Esophagus muscularis mucosa (tissue), 4 donors: ENCODE measurements at regions not wholly inside any gene's neighbourhood (a gene's known extent, or its start where the extent isn't known, plus 50 kb on each side); places are given as distances from the start of the nearest gene placed in this dataset.

ENCODE experiments used
- DNase-seq: peaks from one replicate; pipeline ENCODE4 v3.0.0-alpha.2; 2017; ENCODE audit errors: extremely low spot score
- H3K27ac ChIP-seq, 4 donors: fragments of 200-600 bp; sonication (generic); replicated peaks in 1 of 4; 1 replicate in 3 of 4; 2 replicates in 1 of 4; pipeline ENCODE4 v1.5.1; 2016 to 2019; ENCODE audit warnings: mild to moderate bottlenecking in 1 of 4
- H3K27me3 ChIP-seq, 4 donors: fragments of 200-600 bp; sonication (generic); one replicate each; pipeline versions ENCODE4 v1.5.1 to v1.6.0; 2016 to 2019
- H3K36me3 ChIP-seq, 4 donors: fragments of 200-600 bp; sonication (generic); one replicate each; pipeline ENCODE4 v1.5.1; 2016 to 2019
- H3K4me1 ChIP-seq, 4 donors: fragments of 200-600 bp; sonication (generic); one replicate each; pipeline ENCODE4 v1.5.1; 2016 to 2019
- H3K4me3 ChIP-seq, 4 donors: fragments of 200-600 bp; sonication (generic); 1 replicate in 2 of 4; 2 replicates in 2 of 4; pipeline ENCODE4 v1.5.1; 2016 to 2019; ENCODE audit warnings: mild to moderate bottlenecking in 4 of 4, moderate library complexity in 1 of 4
- H3K9me3 ChIP-seq, 4 donors: fragments of 200-600 bp; sonication (generic); 1 replicate in 3 of 4; 2 replicates in 1 of 4; pipeline ENCODE4 v1.5.1; 2016 to 2019
- CTCF ChIP-seq, 3 experiments: fragments of 200-600 bp in 2 of 3; fragments of 450-650 bp in 1 of 3; sonication (generic) in 2 of 3; IDR thresholded peaks; one replicate each; pipeline ENCODE4 v1.5.1; 2017 to 2019; ENCODE audit warnings: antibody characterized with exemption in 3 of 3, mild to moderate bottlenecking in 2 of 3, moderate library complexity in 1 of 3
- EP300 ChIP-seq: sonication (generic); formaldehyde crosslinking; IDR thresholded peaks from one replicate; pipeline ENCODE4 v1.6.1; 2017; ENCODE audit warnings: antibody characterized with exemption
- POLR2A ChIP-seq: fragments of 450-650 bp; IDR thresholded peaks from one replicate; pipeline ENCODE4 v1.6.1; 2017; ENCODE audit warnings: antibody characterized with exemption, moderate library complexity, mild to moderate bottlenecking, low read depth
- POLR2AphosphoS5 ChIP-seq, 2 donors: sonication (generic); formaldehyde crosslinking; IDR thresholded peaks; one replicate each; pipeline ENCODE4 v1.6.1; 2017; ENCODE audit warnings: antibody characterized with exemption in 2 of 2
- WGBS: methylation state at CpG from one replicate; pipeline ENCODE4 v1.1.5; 2018; 5-methylcytosine and 5-hydroxymethylcytosine counted together
- intact Hi-C: fragments of 100-400 bp; cut with DNase I; formaldehyde crosslinking; loops from one replicate; pipeline ENCODE4 v1.15.1; 2023

GRCh38 chr22:48832592-48832991 is 995.1 kb downstream of the BRD1 start:
- no peak for TF ChIP-seq POLR2AphosphoS5 (IDR thresholded peaks at IDR 0.05)
- no peak for TF ChIP-seq EP300
- TF ChIP-seq POLR2A, result no peak
- TF ChIP-seq CTCF (IDR thresholded peaks at IDR 0.05), result no peak

GRCh38 chr22:48829908-48830307 is 997.8 kb downstream of the BRD1 start:
- no peak overlapping the region for H3K27ac ChIP-seq
- H3K4me3 ChIP-seq, result no peak overlapping the region
- intact Hi-C loops, result no loop called here
- no peaks in the 10 kb centered on the region for H3K36me3 ChIP-seq
- TF ChIP-seq CTCF (IDR thresholded peaks at IDR 0.05), result no peak
- no peak for TF ChIP-seq POLR2AphosphoS5 (IDR thresholded peaks at IDR 0.05)
- WGBS, result 92% methylated on average over 5 of the region's 6 CpGs
- H3K27me3 ChIP-seq, result peaks cover 0 to 65% (median 0%) of the 10 kb centered on the region in 4 donors
- no peak for DNase-seq
- H3K4me1 ChIP-seq, result no peaks in the 10 kb centered on the region
- peaks cover 0 to 28% (median 19%) of the 10 kb centered on the region in 4 donors for H3K9me3 ChIP-seq

More at GRCh38 chr22:48832592-48832991, 995.1 kb downstream of the BRD1 start:
- H3K36me3 ChIP-seq, result no peaks in the 10 kb centered on the region
- peaks cover 0 to 28% (median 19%) of the 10 kb centered on the region in 4 donors for H3K9me3 ChIP-seq
- H3K27ac ChIP-seq, result no peak overlapping the region
- 91% methylated on average over 4 of the region's 4 CpGs for WGBS
- peaks cover 0 to 54% (median 0%) of the 10 kb centered on the region in 4 donors for H3K27me3 ChIP-seq
- no peaks in the 10 kb centered on the region for H3K4me1 ChIP-seq
- DNase-seq, result no peak
- intact Hi-C loops, result no loop called here
- no peak overlapping the region for H3K4me3 ChIP-seq

- intact Hi-C loops, result no loop called here
- DNase-seq, result no peak
- Histone ChIP-seq H3K27ac (no peak overlapping the region), H3K27me3 (peaks cover 0 to 73% (median 0%) of the 10 kb centered on the region in 4 donors), H3K36me3 (no peaks in the 10 kb centered on the region), H3K4me1 (no peaks in the 10 kb centered on the region), H3K4me3 (no peak overlapping the region), H3K9me3 (peaks cover 0 to 28% (median 19%) of the 10 kb centered on the region in 4 donors)
- 87% methylated on average over 5 of the region's 5 CpGs for WGBS
- TF ChIP-seq CTCF (IDR thresholded peaks at IDR 0.05) (no peak), EP300 (no peak)
Measured at GRCh38 chr22:48828688-48829087, 999.0 kb downstream of the BRD1 start.

- Histone ChIP-seq H3K27me3 (peaks cover 0 to 73% (median 0%) of the 10 kb centered on the region in 4 donors), H3K27ac (no peak overlapping the region), H3K9me3 (peaks cover 0 to 28% (median 17%) of the 10 kb centered on the region in 4 donors), H3K4me3 (no peak overlapping the region), H3K36me3 (no peaks in the 10 kb centered on the region), H3K4me1 (no peaks in the 10 kb centered on the region)
- no peak for DNase-seq
- TF ChIP-seq POLR2AphosphoS5 (IDR thresholded peaks at IDR 0.05) (no peak), CTCF (IDR thresholded peaks at IDR 0.05) (no peak), POLR2A (no peak), EP300 (no peak)
- intact Hi-C loops, result no loop called here
- 51% methylated on average over 9 of the region's 18 CpGs for WGBS
Measured at GRCh38 chr22:48827904-48828555, 999.6 kb downstream of the BRD1 start.

DNA sequence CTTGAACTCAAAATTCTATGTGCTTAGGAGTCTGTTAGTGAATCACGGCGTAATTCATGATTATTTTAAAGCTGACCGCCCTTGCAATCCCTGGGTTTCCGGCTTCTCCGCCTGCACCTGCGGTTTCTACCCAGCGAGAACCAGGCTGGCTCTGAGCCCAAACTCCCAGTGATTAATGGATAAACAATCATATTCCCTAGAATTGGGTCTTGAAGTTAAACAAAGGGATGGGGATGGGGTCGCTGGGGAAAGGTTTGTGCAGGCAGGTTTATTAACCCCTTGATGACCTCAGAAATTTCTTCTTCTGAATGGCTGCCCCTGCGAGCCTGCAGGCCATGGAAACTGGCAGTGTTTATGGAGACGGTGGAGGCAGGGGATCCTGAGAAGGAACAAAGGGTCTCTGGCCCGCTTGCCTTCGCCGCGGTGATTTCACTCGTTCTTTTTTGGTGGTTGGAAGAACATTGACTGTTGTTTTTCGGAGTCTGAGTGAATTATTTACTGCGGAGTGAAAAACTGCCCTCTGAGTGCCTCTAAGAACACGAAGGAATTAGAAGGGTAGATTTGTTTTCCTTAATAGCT is 1000.3 kb downstream of the BRD1 start:
- no peak overlapping the region for H3K4me3 ChIP-seq
- intact Hi-C loops, result no loop called here
- 52% methylated on average over 15 of the region's 18 CpGs for WGBS
- no peaks in the 10 kb centered on the region for H3K4me1 ChIP-seq
- H3K36me3 ChIP-seq, result no peaks in the 10 kb centered on the region
- H3K9me3 ChIP-seq, result peaks cover 0 to 22% (median 12%) of the 10 kb centered on the region in 4 donors
- H3K27me3 ChIP-seq, result peaks cover 0 to 80% (median 0%) of the 10 kb centered on the region in 4 donors
- no peak for DNase-seq
- TF ChIP-seq CTCF (IDR thresholded peaks at IDR 0.05), result no peak
- no peak for TF ChIP-seq POLR2AphosphoS5 (IDR thresholded peaks at IDR 0.05)
- H3K27ac ChIP-seq, result no peak overlapping the region
